GM12874 (cell line): ENCODE measurements at regions not wholly inside any gene's neighbourhood (a gene's known extent, or its start where the extent isn't known, plus 50 kb on each side); places are given as distances from the start of the nearest gene placed in this dataset.

ENCODE experiments used
- TF ChIP-seq, protein P1 (sequence below): IDR thresholded peaks from 2 replicates; pipeline ENCODE4 v1.5.1; 2011; ENCODE audit warnings: low read depth, mild to moderate bottlenecking, control low read depth, low read length, moderate library complexity; ENCODE audit not compliant: insufficient read depth

DNA sequence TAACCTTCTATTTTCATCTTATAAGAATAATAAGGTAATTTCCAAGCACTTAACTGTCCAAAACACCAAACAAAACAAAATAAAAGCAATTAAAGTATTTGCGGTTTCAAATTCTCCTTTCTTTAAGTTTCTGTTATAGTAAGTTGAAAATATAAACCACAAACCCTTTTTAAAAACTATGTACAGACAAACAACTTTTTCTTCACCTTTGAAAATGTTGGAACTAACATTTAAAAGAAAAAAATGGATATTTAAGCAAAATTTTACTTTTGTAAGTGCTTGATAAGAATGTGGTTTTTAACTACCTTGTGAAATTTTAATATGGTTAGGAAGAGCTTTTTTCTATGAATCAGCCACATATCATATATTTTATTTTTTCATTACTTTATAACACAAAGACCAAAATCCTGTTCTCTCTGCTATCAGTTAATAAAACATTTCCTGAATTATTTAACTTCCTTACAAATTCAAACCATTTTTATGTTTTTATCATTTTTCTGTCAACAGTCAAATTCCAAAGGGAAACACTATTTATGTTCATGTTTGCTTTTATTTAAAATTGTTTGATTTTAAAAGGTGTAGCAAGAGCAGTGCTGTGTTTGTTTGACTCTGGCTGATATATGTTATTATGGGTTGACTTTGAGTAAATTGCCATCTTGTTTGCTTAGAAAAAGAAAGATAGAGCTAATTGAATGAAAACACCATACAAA lies 554.1 kb upstream of the KLHL1 start:
- TF ChIP-seq, protein P1, sequence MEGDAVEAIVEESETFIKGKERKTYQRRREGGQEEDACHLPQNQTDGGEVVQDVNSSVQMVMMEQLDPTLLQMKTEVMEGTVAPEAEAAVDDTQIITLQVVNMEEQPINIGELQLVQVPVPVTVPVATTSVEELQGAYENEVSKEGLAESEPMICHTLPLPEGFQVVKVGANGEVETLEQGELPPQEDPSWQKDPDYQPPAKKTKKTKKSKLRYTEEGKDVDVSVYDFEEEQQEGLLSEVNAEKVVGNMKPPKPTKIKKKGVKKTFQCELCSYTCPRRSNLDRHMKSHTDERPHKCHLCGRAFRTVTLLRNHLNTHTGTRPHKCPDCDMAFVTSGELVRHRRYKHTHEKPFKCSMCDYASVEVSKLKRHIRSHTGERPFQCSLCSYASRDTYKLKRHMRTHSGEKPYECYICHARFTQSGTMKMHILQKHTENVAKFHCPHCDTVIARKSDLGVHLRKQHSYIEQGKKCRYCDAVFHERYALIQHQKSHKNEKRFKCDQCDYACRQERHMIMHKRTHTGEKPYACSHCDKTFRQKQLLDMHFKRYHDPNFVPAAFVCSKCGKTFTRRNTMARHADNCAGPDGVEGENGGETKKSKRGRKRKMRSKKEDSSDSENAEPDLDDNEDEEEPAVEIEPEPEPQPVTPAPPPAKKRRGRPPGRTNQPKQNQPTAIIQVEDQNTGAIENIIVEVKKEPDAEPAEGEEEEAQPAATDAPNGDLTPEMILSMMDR = no peak

GRCh38 chr13:70644052-70644451 lies 535.8 kb upstream of the KLHL1 start:
- TF ChIP-seq, protein P1 = no peak

- TF ChIP-seq, protein P1 = no peak
Measured at GRCh38 chr13:70634893-70635292, 526.6 kb upstream of the KLHL1 start.

- TF ChIP-seq, protein P1 = no peak
Measured at GRCh38 chr13:70630247-70630646, 522.0 kb upstream of the KLHL1 start.

- TF ChIP-seq, protein P1 = no peak
Measured at GRCh38 chr13:70623239-70623638, 515.0 kb upstream of the KLHL1 start.

DNA sequence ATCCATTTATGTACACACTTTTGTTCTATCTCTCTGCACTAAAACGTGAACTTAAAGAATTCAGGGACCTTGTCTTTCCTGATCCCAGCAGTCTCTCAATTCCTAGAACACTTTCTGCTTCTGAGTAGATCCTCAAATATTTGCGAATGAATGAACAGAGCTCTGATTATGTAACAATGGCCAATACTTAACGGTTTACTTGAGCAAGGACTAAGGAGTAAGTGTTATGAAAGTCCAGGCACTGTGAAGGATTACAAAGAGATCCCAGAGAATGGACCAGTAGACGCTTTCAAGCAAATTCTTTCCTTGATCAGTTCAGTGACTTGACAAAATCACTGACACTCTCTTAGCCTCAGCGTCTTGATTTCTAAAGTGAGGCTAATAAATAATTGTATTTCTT lies 514.5 kb upstream of the KLHL1 start:
- TF ChIP-seq, protein P1 = no peak

GRCh38 chr13:70619936-70620335 lies 511.7 kb upstream of the KLHL1 start:
- TF ChIP-seq, protein P1 = no peak
